ACHN (cell line): ENCODE measurements at regions not wholly inside any gene's neighbourhood (a gene's known extent, or its start where the extent isn't known, plus 50 kb on each side); places are given as distances from the start of the nearest gene placed in this dataset.
A peak's percentile ranks its signal among the peaks of the same experiment; 100 is the strongest.

Experiments
- DNase-seq: peaks from one replicate; pipeline ENCODE4 v3.0.0-alpha.2; 2015
- in situ Hi-C: cut with HindIII; loops from 2 replicates; pipeline ENCODE4 v1.10.0; 2017; ENCODE audit warnings: low sequenced_read_pairs, low pct_ligation_motif_present, low pct_unique_long_range_greater_than_20kb

GRCh38 chr10:4371691-4372295 lies 454.2 kb upstream of the AKR1E2 start:
- DNase-seq, result no peak
- in situ Hi-C loops, result no loop called here

- in situ Hi-C loops, result no loop called here
Measured at GRCh38 chr10:4370376-4370775, 455.6 kb upstream of the AKR1E2 start.

GRCh38 chr10:4361581-4361980 lies 464.4 kb upstream of the AKR1E2 start:
- in situ Hi-C loops, result no loop called here

More at GRCh38 chr10:4370376-4370775, 455.6 kb upstream of the AKR1E2 start:
- no peak for DNase-seq

GRCh38 chr10:4359003-4359402 lies 467.0 kb upstream of the AKR1E2 start:
- no peak for DNase-seq
- in situ Hi-C loops, result no loop called here

More at GRCh38 chr10:4361581-4361980, 464.4 kb upstream of the AKR1E2 start:
- DNase-seq, result no peak

GRCh38 chr10:4357911-4358310 lies 468.1 kb upstream of the AKR1E2 start:
- DNase-seq, result no peak
- in situ Hi-C loops, result no loop called here

GRCh38 chr10:4355350-4355749 lies 470.7 kb upstream of the AKR1E2 start:
- DNase-seq, result no peak
- in situ Hi-C loops, result no loop called here

- in situ Hi-C loops, result no loop called here
- peak; percentile 77 for DNase-seq
Measured at GRCh38 chr10:4354382-4354812, 471.6 kb upstream of the AKR1E2 start.

GRCh38 chr10:4353964-4354363 lies 472.0 kb upstream of the AKR1E2 start:
- peak; percentile 70 for DNase-seq
- in situ Hi-C loops, result no loop called here

- peak; percentile 34 for DNase-seq
- in situ Hi-C loops, result no loop called here
Measured at GRCh38 chr10:4353059-4353655, 472.9 kb upstream of the AKR1E2 start.

GRCh38 chr10:4352414-4352961 lies 473.5 kb upstream of the AKR1E2 start:
- in situ Hi-C loops, result no loop called here
- no peak for DNase-seq

GRCh38 chr10:4351723-4352413 lies 474.1 kb upstream of the AKR1E2 start:
- DNase-seq, result no peak

GRCh38 chr10:4347397-4347796 lies 478.6 kb upstream of the AKR1E2 start:
- in situ Hi-C loops, result no loop called here
- DNase-seq, result no peak

More at GRCh38 chr10:4351723-4352413, 474.1 kb upstream of the AKR1E2 start:
- in situ Hi-C loops, result no loop called here

- DNase-seq, result no peak
- in situ Hi-C loops, result no loop called here
Measured at GRCh38 chr10:4345877-4346646, 479.9 kb upstream of the AKR1E2 start.

- DNase-seq, result peak; percentile 86
- in situ Hi-C loops, result no loop called here
Measured at GRCh38 chr10:4344492-4344994, 481.5 kb upstream of the AKR1E2 start.

- DNase-seq, result no peak
- in situ Hi-C loops, result no loop called here
Measured at GRCh38 chr10:4343873-4344272, 482.1 kb upstream of the AKR1E2 start.

GRCh38 chr10:4343091-4343490 lies 482.9 kb upstream of the AKR1E2 start:
- in situ Hi-C loops, result no loop called here
- DNase-seq, result no peak

GRCh38 chr10:4338768-4339167 lies 487.2 kb upstream of the AKR1E2 start:
- in situ Hi-C loops, result no loop called here
- DNase-seq, result no peak

- no peak for DNase-seq
Measured at GRCh38 chr10:4337563-4337962, 488.4 kb upstream of the AKR1E2 start.

GRCh38 chr10:4334871-4335270 lies 491.1 kb upstream of the AKR1E2 start:
- no peak for DNase-seq
- in situ Hi-C loops, result no loop called here

More at GRCh38 chr10:4337563-4337962, 488.4 kb upstream of the AKR1E2 start:
- in situ Hi-C loops, result no loop called here
